Left lung (tissue), 4 donors: ENCODE measurements at regions not wholly inside any gene's neighbourhood (a gene's known extent, or its start where the extent isn't known, plus 50 kb on each side); places are given as distances from the start of the nearest gene placed in this dataset.

Source experiments
- ATAC-seq: fragments of 200-7000 bp; cut with Tn5 transposase; one replicate; pipeline ENCODE4 v1.9.1; 2020; ENCODE audit warnings: moderate library complexity
- DNase-seq, 4 donors: peaks; one replicate each; pipeline ENCODE4 v3.0.0-alpha.2; 2013 to 2020
- H3K27ac ChIP-seq, 2 donors: fragments of 200-600 bp; sonication (generic) in 1 of 2; one replicate each; pipeline versions ENCODE4 v1.5.0 to v1.8.0; 2020 to 2021
- H3K27me3 ChIP-seq, 2 donors: fragments of 200-600 bp; sonication (generic) in 1 of 2; one replicate each; pipeline versions ENCODE4 v1.5.0 to v1.8.0; 2020 to 2021
- H3K36me3 ChIP-seq, 2 donors: fragments of 200-600 bp; sonication (generic) in 1 of 2; one replicate each; pipeline versions ENCODE4 v1.5.0 to v1.8.0; 2020 to 2021
- H3K4me1 ChIP-seq, 2 donors: fragments of 200-600 bp; one replicate each; pipeline ENCODE4 v1.8.0; 2021
- H3K4me3 ChIP-seq, 2 donors: fragments of 200-600 bp; sonication (generic) in 1 of 2; one replicate each; pipeline versions ENCODE4 v1.5.0 to v1.8.0; 2020 to 2021; ENCODE audit warnings: mild to moderate bottlenecking in 1 of 2
- H3K9me3 ChIP-seq, 2 donors: fragments of 200-600 bp; sonication (generic) in 1 of 2; one replicate each; pipeline versions ENCODE4 v1.5.0 to v1.8.0; 2020 to 2021
- intact Hi-C, 2 donors: fragments of 100-400 bp; cut with DNase I; formaldehyde crosslinking; loops; one replicate each; pipeline versions ENCODE4 v1.11.2 to v1.14.2; 2022
- TF ChIP-seq, protein P1 (sequence below), 2 donors: fragments of 200-600 bp; sonication (generic) in 1 of 2; IDR thresholded peaks; one replicate each; pipeline versions ENCODE4 v1.5.0 to v1.8.0; 2021; ENCODE audit warnings: antibody characterized with exemption in 2 of 2
- donor health status: DM: no; HTN: yes; CAD: no.
- donor health status: DM: no; HTN: no; CAD: no.

- intact Hi-C loops: loop anchor here in 1 of 2 donors (10.0 kb wide), 1 partner anchor 178 kb away; no protein-coding TSS in a partner anchor
Observed at GRCh38 chr2:39516347-39517101, 79.4 kb upstream of the MAP4K3 start.

DNA sequence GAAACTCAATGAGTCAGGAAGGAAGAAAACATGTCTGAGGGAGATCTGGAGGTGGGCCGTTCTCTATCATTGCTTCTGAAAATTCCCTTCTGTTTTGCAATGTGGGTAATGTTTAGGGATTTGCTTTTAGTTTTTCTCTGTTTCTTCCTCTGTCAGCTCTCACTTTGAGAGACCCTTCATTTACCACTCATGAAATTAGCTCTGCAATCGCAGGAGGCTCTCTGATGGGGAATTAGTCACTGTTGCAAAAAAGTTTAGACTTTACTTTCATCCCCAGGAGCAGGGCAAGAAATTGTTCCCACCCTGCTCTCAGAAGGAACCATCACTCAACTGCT is 80.0 kb upstream of the MAP4K3 start:
- TF ChIP-seq, protein P1, sequence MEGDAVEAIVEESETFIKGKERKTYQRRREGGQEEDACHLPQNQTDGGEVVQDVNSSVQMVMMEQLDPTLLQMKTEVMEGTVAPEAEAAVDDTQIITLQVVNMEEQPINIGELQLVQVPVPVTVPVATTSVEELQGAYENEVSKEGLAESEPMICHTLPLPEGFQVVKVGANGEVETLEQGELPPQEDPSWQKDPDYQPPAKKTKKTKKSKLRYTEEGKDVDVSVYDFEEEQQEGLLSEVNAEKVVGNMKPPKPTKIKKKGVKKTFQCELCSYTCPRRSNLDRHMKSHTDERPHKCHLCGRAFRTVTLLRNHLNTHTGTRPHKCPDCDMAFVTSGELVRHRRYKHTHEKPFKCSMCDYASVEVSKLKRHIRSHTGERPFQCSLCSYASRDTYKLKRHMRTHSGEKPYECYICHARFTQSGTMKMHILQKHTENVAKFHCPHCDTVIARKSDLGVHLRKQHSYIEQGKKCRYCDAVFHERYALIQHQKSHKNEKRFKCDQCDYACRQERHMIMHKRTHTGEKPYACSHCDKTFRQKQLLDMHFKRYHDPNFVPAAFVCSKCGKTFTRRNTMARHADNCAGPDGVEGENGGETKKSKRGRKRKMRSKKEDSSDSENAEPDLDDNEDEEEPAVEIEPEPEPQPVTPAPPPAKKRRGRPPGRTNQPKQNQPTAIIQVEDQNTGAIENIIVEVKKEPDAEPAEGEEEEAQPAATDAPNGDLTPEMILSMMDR (IDR thresholded peaks at IDR 0.05): no peak
- peak overlapping the region in 1 of 2 donors; percentile 35 for H3K27ac ChIP-seq
- no peak for ATAC-seq
- H3K4me3 ChIP-seq: no peak overlapping the region
- no peaks in the 10 kb centered on the region for H3K27me3 ChIP-seq
- intact Hi-C loops: loop anchor here in 1 of 2 donors (10.0 kb wide), 1 partner anchor 178 kb away; no protein-coding TSS in a partner anchor
- H3K36me3 ChIP-seq: no peaks in the 10 kb centered on the region
- H3K9me3 ChIP-seq: peaks cover 0 to 10% of the 10 kb centered on the region in 2 donors
- H3K4me1 ChIP-seq: peaks cover 10 to 36% of the 10 kb centered on the region in 2 donors
- no peak for DNase-seq

More at GRCh38 chr2:39516347-39517101, 79.4 kb upstream of the MAP4K3 start:
- no peak for ATAC-seq
- TF ChIP-seq, protein P1 (IDR thresholded peaks at IDR 0.05): no peak
- no peak overlapping the region for H3K4me3 ChIP-seq
- peak in 1 of 4 donors; percentile 44 for DNase-seq
- no peaks in the 10 kb centered on the region for H3K27me3 ChIP-seq
- peak overlapping the region in 1 of 2 donors; percentile 39 for H3K27ac ChIP-seq
- no peaks in the 10 kb centered on the region for H3K36me3 ChIP-seq
- peaks cover 0 to 5% of the 10 kb centered on the region in 2 donors for H3K9me3 ChIP-seq
- H3K4me1 ChIP-seq: peaks cover 15 to 36% of the 10 kb centered on the region in 2 donors

GRCh38 chr2:39517622-39518021 is 80.5 kb upstream of the MAP4K3 start:
- peaks cover 6 to 36% of the 10 kb centered on the region in 2 donors for H3K4me1 ChIP-seq
- ATAC-seq (no peak), DNase-seq (no peak)
- H3K36me3 ChIP-seq: no peaks in the 10 kb centered on the region
- H3K27me3 ChIP-seq: no peaks in the 10 kb centered on the region
- TF ChIP-seq, protein P1 (IDR thresholded peaks at IDR 0.05): no peak
- H3K4me3 ChIP-seq: no peak overlapping the region
- intact Hi-C loops: loop anchor here in 1 of 2 donors (10.0 kb wide), 1 partner anchor 177 kb away; no protein-coding TSS in a partner anchor
- peaks cover 0 to 10% of the 10 kb centered on the region in 2 donors for H3K9me3 ChIP-seq
- H3K27ac ChIP-seq: peak overlapping the region in 1 of 2 donors; percentile 35

- TF ChIP-seq, protein P1 (IDR thresholded peaks at IDR 0.05): no peak
- peaks cover 0 to 10% of the 10 kb centered on the region in 2 donors for H3K9me3 ChIP-seq
- no peak overlapping the region for H3K27ac ChIP-seq
- H3K27me3 ChIP-seq: no peaks in the 10 kb centered on the region
- DNase-seq (no peak), ATAC-seq (no peak)
- no peaks in the 10 kb centered on the region for H3K36me3 ChIP-seq
- H3K4me3 ChIP-seq: no peak overlapping the region
- intact Hi-C loops: loop anchor here in 1 of 2 donors (10.0 kb wide), 1 partner anchor 175 kb away; no protein-coding TSS in a partner anchor
- H3K4me1 ChIP-seq: peaks cover 0 to 24% of the 10 kb centered on the region in 2 donors
Observed at GRCh38 chr2:39519886-39520285, 82.8 kb upstream of the MAP4K3 start.

GRCh38 chr2:39521876-39522517 is 84.9 kb upstream of the MAP4K3 start:
- no peak for ATAC-seq
- no peaks in the 10 kb centered on the region for H3K36me3 ChIP-seq
- no peak for DNase-seq
- H3K4me3 ChIP-seq: no peak overlapping the region
- no peak overlapping the region for H3K27ac ChIP-seq
- peaks cover 0 to 14% of the 10 kb centered on the region in 2 donors for H3K4me1 ChIP-seq
- TF ChIP-seq, protein P1 (IDR thresholded peaks at IDR 0.05): no peak
- peaks cover 0 to 10% of the 10 kb centered on the region in 2 donors for H3K9me3 ChIP-seq
- intact Hi-C loops: no loop called here
- H3K27me3 ChIP-seq: no peaks in the 10 kb centered on the region
